Endothelial cell (in vitro differentiated cells): ENCODE measurements at regions not wholly inside any gene's neighbourhood (a gene's known extent, or its start where the extent isn't known, plus 50 kb on each side); places are given as distances from the start of the nearest gene placed in this dataset.

Source experiments
- DNase-seq: peaks from one replicate; pipeline ENCODE4 v3.0.0; 2021; ENCODE audit warnings: low spot score
- H3K27ac Mint-ChIP-seq: one replicate; pipeline ENCODE4 v1.8.0; 2021; ENCODE audit warnings: mixed read lengths, inconsistent platforms; ENCODE audit not compliant: unreplicated experiment
- H3K27me3 Mint-ChIP-seq: one replicate; pipeline ENCODE4 v1.8.0; 2021; ENCODE audit warnings: mild to moderate bottlenecking, moderate library complexity, mixed read lengths, inconsistent platforms; ENCODE audit not compliant: unreplicated experiment
- H3K36me3 Mint-ChIP-seq: one replicate; pipeline ENCODE4 v1.8.0; 2021; ENCODE audit warnings: mild to moderate bottlenecking, low read depth, mixed read lengths, inconsistent platforms; ENCODE audit not compliant: unreplicated experiment
- H3K4me1 Mint-ChIP-seq: one replicate; pipeline ENCODE4 v1.8.0; 2021; ENCODE audit warnings: mild to moderate bottlenecking, mixed read lengths, inconsistent platforms; ENCODE audit not compliant: unreplicated experiment
- H3K4me3 Mint-ChIP-seq: one replicate; pipeline ENCODE4 v1.8.0; 2021; ENCODE audit warnings: mild to moderate bottlenecking, mixed read lengths, inconsistent platforms; ENCODE audit not compliant: unreplicated experiment
- H3K9me3 Mint-ChIP-seq: one replicate; pipeline ENCODE4 v1.8.0; 2021; ENCODE audit warnings: mixed read lengths, inconsistent platforms; ENCODE audit not compliant: unreplicated experiment
- CTCF ChIP-seq: fragments of 200-600 bp; sonication (generic); IDR thresholded peaks from one replicate; pipeline ENCODE4 v1.5.0; 2021; ENCODE audit warnings: antibody characterized with exemption; ENCODE audit not compliant: unreplicated experiment

- no peak for DNase-seq
- H3K27me3 Mint-ChIP-seq, result no peaks in the 10 kb centered on the region
- peaks cover 3% of the 10 kb centered on the region for H3K4me1 Mint-ChIP-seq
- no peaks in the 10 kb centered on the region for H3K9me3 Mint-ChIP-seq
- TF ChIP-seq CTCF, result no peak
- H3K36me3 Mint-ChIP-seq, result no peaks in the 10 kb centered on the region
- H3K4me3 Mint-ChIP-seq, result no peak overlapping the region
- no peak overlapping the region for H3K27ac Mint-ChIP-seq
Measured at GRCh38 chr13:50550151-50550550, 293.3 kb downstream of the DLEU7 start.

- Mint-ChIP-seq H3K4me3 (no peak overlapping the region), H3K4me1 (peaks cover 3% of the 10 kb centered on the region), H3K9me3 (no peaks in the 10 kb centered on the region), H3K36me3 (no peaks in the 10 kb centered on the region), H3K27me3 (no peaks in the 10 kb centered on the region), H3K27ac (no peak overlapping the region)
- TF ChIP-seq CTCF, result no peak
- no peak for DNase-seq
Measured at GRCh38 chr13:50552424-50552966, 291.0 kb downstream of the DLEU7 start.

GRCh38 chr13:50561739-50562138 lies 281.8 kb downstream of the DLEU7 start:
- no peak for DNase-seq
- Mint-ChIP-seq H3K36me3 (no peaks in the 10 kb centered on the region), H3K27me3 (no peaks in the 10 kb centered on the region), H3K4me3 (no peak overlapping the region), H3K27ac (no peak overlapping the region), H3K9me3 (no peaks in the 10 kb centered on the region), H3K4me1 (peaks cover 7% of the 10 kb centered on the region)
- no peak for TF ChIP-seq CTCF

GRCh38 chr13:50566646-50567045 lies 276.8 kb downstream of the DLEU7 start:
- no peaks in the 10 kb centered on the region for H3K27me3 Mint-ChIP-seq
- H3K4me1 Mint-ChIP-seq, result no peaks in the 10 kb centered on the region
- H3K9me3 Mint-ChIP-seq, result no peaks in the 10 kb centered on the region
- no peak for DNase-seq
- TF ChIP-seq CTCF, result no peak
- H3K36me3 Mint-ChIP-seq, result peaks cover 3% of the 10 kb centered on the region
- H3K27ac Mint-ChIP-seq, result no peak overlapping the region
- H3K4me3 Mint-ChIP-seq, result no peak overlapping the region

- Mint-ChIP-seq H3K4me3 (no peak overlapping the region), H3K27ac (no peak overlapping the region), H3K4me1 (no peaks in the 10 kb centered on the region), H3K27me3 (no peaks in the 10 kb centered on the region), H3K36me3 (peaks cover 2% of the 10 kb centered on the region), H3K9me3 (no peaks in the 10 kb centered on the region)
- no peak for TF ChIP-seq CTCF
- no peak for DNase-seq
Measured at GRCh38 chr13:50572129-50572528, 271.4 kb downstream of the DLEU7 start.
